ENCODE measurements at regions not wholly inside any gene's neighbourhood (a gene's known extent, or its start where the extent isn't known, plus 50 kb on each side); places are given as distances from the start of the nearest gene placed in this dataset.

- Histone ChIP-seq H3K27me3 (no peaks in the 10 kb centered on the region), H3K4me1 (peaks cover 23% of the 10 kb centered on the region), H3K4me3 (no peak overlapping the region), H3K36me3 (replicated peaks in 1 of 2; ENCODE audit: insufficient read depth in 1 of 2, low read depth in 2 of 2) (no peaks in the 10 kb centered on the region), H3K27ac (no peak overlapping the region), H3K9me3 (no peaks in the 10 kb centered on the region)
- WGBS, 2 donors: 7 to 16% methylated on average over 1 of the region's 1 CpG
- intact Hi-C loops (cut with DNase I): no loop called here
- no peak for TF ChIP-seq POLR2A (IDR thresholded peaks at IDR 0.05)
- TF ChIP-seq, protein P1, sequence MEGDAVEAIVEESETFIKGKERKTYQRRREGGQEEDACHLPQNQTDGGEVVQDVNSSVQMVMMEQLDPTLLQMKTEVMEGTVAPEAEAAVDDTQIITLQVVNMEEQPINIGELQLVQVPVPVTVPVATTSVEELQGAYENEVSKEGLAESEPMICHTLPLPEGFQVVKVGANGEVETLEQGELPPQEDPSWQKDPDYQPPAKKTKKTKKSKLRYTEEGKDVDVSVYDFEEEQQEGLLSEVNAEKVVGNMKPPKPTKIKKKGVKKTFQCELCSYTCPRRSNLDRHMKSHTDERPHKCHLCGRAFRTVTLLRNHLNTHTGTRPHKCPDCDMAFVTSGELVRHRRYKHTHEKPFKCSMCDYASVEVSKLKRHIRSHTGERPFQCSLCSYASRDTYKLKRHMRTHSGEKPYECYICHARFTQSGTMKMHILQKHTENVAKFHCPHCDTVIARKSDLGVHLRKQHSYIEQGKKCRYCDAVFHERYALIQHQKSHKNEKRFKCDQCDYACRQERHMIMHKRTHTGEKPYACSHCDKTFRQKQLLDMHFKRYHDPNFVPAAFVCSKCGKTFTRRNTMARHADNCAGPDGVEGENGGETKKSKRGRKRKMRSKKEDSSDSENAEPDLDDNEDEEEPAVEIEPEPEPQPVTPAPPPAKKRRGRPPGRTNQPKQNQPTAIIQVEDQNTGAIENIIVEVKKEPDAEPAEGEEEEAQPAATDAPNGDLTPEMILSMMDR (IDR thresholded peaks at IDR 0.05): no peak
- DNase-seq: no peak
- no peak for ATAC-seq
These were observed 261.5 kb upstream of the STARD13 start for GRCh38 chr13:33547035-33547434.

DNA sequence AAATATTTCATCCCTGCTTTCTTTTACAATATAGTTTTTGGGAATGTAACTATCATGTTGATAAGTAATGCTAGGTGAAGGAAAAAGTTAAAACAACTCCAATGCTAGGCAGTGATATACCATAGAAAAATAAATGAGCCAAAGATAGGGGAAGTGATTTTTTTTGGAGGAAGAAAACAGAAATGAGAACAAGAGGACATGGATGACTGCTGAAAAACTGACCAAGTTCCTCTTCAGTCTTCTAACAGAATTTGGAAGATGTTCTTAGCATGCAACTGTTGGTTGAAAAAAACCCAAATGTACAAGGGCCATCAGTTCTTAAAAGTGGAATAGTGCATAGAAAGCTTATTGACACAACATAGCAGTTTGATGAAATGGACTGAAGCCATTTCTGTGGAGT lies 262.5 kb upstream of the STARD13 start:
- Histone ChIP-seq H3K9me3 (no peaks in the 10 kb centered on the region), H3K27ac (no peak overlapping the region), H3K27me3 (no peaks in the 10 kb centered on the region), H3K36me3 (replicated peaks in 1 of 2; ENCODE audit: insufficient read depth in 1 of 2, low read depth in 2 of 2) (no peaks in the 10 kb centered on the region), H3K4me1 (peaks cover 22% of the 10 kb centered on the region), H3K4me3 (no peak overlapping the region)
- TF ChIP-seq, protein P1 (IDR thresholded peaks at IDR 0.05): no peak
- no peak for TF ChIP-seq POLR2A (IDR thresholded peaks at IDR 0.05)
- DNase-seq (no peak), ATAC-seq (no peak)
- intact Hi-C loops (cut with DNase I): no loop called here

DNA sequence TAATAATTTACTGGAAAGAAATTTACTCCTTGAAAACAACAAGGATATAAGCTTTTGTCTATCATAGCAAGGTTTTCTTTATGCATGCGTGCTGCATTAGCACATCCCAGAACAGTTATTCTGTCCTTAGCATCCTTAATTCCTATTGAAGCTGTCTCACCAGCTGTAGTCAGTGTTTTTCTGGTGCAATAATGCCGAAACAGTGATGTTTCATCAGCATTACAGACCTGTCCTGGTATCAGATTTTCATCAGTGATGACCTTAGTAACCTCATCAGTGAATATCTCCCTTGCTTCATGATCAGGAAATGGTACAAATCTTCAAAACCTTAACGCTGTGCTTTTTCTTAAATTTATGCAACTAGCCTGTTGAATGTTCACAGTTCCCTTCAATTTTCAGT lies 264.7 kb upstream of the STARD13 start:
- intact Hi-C loops (cut with DNase I): loop anchor here (10.0 kb wide), 1 partner anchor 165 kb away; no protein-coding TSS in a partner anchor
- H3K4me3 ChIP-seq: no peak overlapping the region
- no peak for TF ChIP-seq POLR2A (IDR thresholded peaks at IDR 0.05)
- TF ChIP-seq, protein P1 (IDR thresholded peaks at IDR 0.05): no peak
- no peak for DNase-seq
- H3K27me3 ChIP-seq: no peaks in the 10 kb centered on the region
- no peak overlapping the region for H3K27ac ChIP-seq
- WGBS, 2 donors: 98 to 100% methylated on average over 3 of the region's 3 CpGs
- no peaks in the 10 kb centered on the region for H3K36me3 ChIP-seq (replicated peaks in 1 of 2; ENCODE audit: insufficient read depth in 1 of 2, low read depth in 2 of 2)
- ATAC-seq: no peak
- peaks cover 5% of the 10 kb centered on the region for H3K4me1 ChIP-seq
- no peaks in the 10 kb centered on the region for H3K9me3 ChIP-seq

- H3K9me3 ChIP-seq: no peaks in the 10 kb centered on the region
- H3K4me1 ChIP-seq: no peaks in the 10 kb centered on the region
- ATAC-seq (no peak), DNase-seq (no peak)
- TF ChIP-seq POLR2A (IDR thresholded peaks at IDR 0.05): no peak
- TF ChIP-seq, protein P1 (IDR thresholded peaks at IDR 0.05): no peak
- no peaks in the 10 kb centered on the region for H3K27me3 ChIP-seq
- H3K36me3 ChIP-seq (replicated peaks in 1 of 2; ENCODE audit: insufficient read depth in 1 of 2, low read depth in 2 of 2): no peaks in the 10 kb centered on the region
- H3K4me3 ChIP-seq: no peak overlapping the region
- intact Hi-C loops (cut with DNase I): loop anchor here (10.0 kb wide), 1 partner anchor 164 kb away; no protein-coding TSS in a partner anchor
- no peak overlapping the region for H3K27ac ChIP-seq
- 100% methylated on average over 2 of the region's 2 CpGs for WGBS, 2 donors
These were observed 265.3 kb upstream of the STARD13 start for GRCh38 chr13:33550885-33551284.
